ENCODE measurements at regions not wholly inside any gene's neighbourhood (a gene's known extent, or its start where the extent isn't known, plus 50 kb on each side); places are given as distances from the start of the nearest gene placed in this dataset. TPM values are rescaled to one million over a fixed set of nuclear protein-coding genes. Genes with fewer than 3 reads are reported as not detected.

DNA sequence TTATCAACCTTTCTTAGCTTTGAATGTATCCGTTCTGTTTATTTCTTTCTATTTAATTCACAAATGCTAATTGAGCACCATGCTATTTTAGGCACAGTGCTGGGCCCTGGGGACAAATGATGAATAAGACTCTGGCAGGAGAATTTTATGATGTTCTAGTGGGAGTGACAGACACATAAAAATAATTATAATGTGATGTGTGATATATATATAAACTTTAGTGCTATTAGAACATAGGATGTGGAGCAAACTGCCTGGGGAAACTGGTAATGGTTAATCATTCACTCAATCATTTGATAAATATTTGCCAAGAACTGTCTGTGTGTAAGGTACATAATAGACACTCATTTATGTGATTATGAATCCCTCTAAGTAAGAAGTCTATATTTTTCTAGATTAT lies 50.7 kb upstream of the FRY start:
- Histone ChIP-seq H3K4me2 (no peak overlapping the region), H3K4me3 (no peak overlapping the region), H3K9me2 (replicated peaks; ENCODE audit: insufficient read depth) (no peaks in the 10 kb centered on the region), H3K27me3 (no peaks in the 10 kb centered on the region), H3K79me2 (no peaks in the 10 kb centered on the region), H3K9me3 (ENCODE audit: low read depth) (no peaks in the 10 kb centered on the region), H3K36me3 (replicated peaks; ENCODE audit: insufficient read depth, low read depth) (no peaks in the 10 kb centered on the region), H3K4me1 (ENCODE audit: insufficient read depth) (peaks cover 4% of the 10 kb centered on the region), H3K27ac (no peak overlapping the region), H2AFZ (no peak overlapping the region), H4K20me1 (ENCODE audit: insufficient read depth, poor library complexity, severe bottlenecking) (no peaks in the 10 kb centered on the region)
- 70% methylated on average over 1 of the region's 1 CpG for WGBS (ENCODE audit: low lambda C conversion rate, missing lambda C conversion rate)
- TF ChIP-seq EZH2 (IDR thresholded peaks at IDR 0.05; ENCODE audit: borderline replicate concordance) (no peak), EZH2phosphoT487 (IDR thresholded peaks at IDR 0.05; ENCODE audit: low read depth, severe bottlenecking, unreplicated experiment) (no peak)
- TF ChIP-seq, protein P1, sequence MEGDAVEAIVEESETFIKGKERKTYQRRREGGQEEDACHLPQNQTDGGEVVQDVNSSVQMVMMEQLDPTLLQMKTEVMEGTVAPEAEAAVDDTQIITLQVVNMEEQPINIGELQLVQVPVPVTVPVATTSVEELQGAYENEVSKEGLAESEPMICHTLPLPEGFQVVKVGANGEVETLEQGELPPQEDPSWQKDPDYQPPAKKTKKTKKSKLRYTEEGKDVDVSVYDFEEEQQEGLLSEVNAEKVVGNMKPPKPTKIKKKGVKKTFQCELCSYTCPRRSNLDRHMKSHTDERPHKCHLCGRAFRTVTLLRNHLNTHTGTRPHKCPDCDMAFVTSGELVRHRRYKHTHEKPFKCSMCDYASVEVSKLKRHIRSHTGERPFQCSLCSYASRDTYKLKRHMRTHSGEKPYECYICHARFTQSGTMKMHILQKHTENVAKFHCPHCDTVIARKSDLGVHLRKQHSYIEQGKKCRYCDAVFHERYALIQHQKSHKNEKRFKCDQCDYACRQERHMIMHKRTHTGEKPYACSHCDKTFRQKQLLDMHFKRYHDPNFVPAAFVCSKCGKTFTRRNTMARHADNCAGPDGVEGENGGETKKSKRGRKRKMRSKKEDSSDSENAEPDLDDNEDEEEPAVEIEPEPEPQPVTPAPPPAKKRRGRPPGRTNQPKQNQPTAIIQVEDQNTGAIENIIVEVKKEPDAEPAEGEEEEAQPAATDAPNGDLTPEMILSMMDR (IDR thresholded peaks at IDR 0.05; ENCODE audit: poor library complexity), result no peak
- DNase-seq (ENCODE audit: low spot score), result no peak

Small RNAs in the stretch of these regions (small RNA-seq; reads per million reads assigned to genes)
- not detected for gene RF00017

All from hepatocyte (in vitro differentiated cells).